ENCODE measurements at regions not wholly inside any gene's neighbourhood (a gene's known extent, or its start where the extent isn't known, plus 50 kb on each side); places are given as distances from the start of the nearest gene placed in this dataset.
"Not testable (repeated sequence)": the region's sequence is repeated elsewhere in the genome, so short reads cannot be mapped to it uniquely, and the experiment has no call there.

DNA sequence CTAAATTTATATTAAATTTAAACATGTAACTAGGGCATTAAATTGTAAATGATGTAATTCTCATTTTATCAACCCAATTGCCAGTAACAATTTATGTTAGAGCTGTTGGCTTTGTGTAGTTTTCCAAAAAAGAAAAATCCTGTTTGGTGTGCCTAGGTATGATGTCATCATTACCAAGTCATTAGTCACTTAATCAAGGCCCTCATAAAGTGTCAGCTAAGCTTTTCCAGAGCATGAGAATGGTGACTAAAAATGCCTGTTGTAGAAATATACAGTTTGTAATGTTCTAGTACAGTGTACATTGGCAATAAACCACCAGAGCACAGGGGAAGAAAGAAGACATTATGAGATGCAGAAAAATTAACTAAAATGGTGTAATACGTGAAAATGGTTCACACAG lies 593.8 kb upstream of the ANKRD30A start:
- no peak overlapping the region for H3K9ac ChIP-seq (ENCODE audit: low read depth in 1 of 2, low read length in 2 of 2)
- no peak overlapping the region for H3K27ac ChIP-seq (ENCODE audit: low read depth in 2 of 2, low read length in 2 of 2)
- no peaks in the 10 kb centered on the region for H3K27me3 ChIP-seq (ENCODE audit: control insufficient read depth in 2 of 2, insufficient read depth in 2 of 2, low read length in 2 of 2)
- no peaks in the 10 kb centered on the region for H3K4me1 ChIP-seq (ENCODE audit: control insufficient read depth in 2 of 2, insufficient read depth in 2 of 2, low read length in 2 of 2)
- H3K9me3 ChIP-seq (ENCODE audit: control insufficient read depth in 2 of 2, low read length in 2 of 2), result peaks cover 0 to 6% of the 10 kb centered on the region in 2 donors
- H3K4me3 ChIP-seq (ENCODE audit: low read length in 2 of 2), result no peak overlapping the region
- H3K36me3 ChIP-seq (ENCODE audit: control insufficient read depth in 2 of 2, insufficient read depth in 2 of 2, low read length in 2 of 2), result no peaks in the 10 kb centered on the region

DNA sequence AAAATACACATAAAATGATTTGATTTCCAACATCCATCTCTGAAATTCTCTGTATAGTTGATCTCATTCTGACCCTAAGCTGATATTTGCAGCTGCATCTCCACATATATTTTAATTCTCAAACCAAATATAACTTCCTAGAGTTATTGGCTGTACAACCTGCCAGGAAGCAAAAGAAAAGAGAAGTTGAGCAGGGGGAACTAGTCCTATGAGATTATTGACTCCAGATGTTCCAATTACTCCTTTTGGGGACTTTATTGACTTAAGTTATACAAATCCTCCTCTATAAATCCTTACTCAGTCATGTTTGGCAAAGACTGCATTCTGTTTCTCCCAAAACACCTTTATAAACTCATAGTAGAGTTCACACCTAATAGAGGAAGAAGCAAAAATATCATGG lies 599.4 kb upstream of the ANKRD30A start:
- no peaks in the 10 kb centered on the region for H3K36me3 ChIP-seq (ENCODE audit: control insufficient read depth in 2 of 2, insufficient read depth in 2 of 2, low read length in 2 of 2)
- no peak overlapping the region for H3K27ac ChIP-seq (ENCODE audit: low read depth in 2 of 2, low read length in 2 of 2)
- no peak overlapping the region for H3K4me3 ChIP-seq (ENCODE audit: low read length in 2 of 2)
- H3K4me1 ChIP-seq (ENCODE audit: control insufficient read depth in 2 of 2, insufficient read depth in 2 of 2, low read length in 2 of 2), result no peaks in the 10 kb centered on the region
- no peaks in the 10 kb centered on the region for H3K27me3 ChIP-seq (ENCODE audit: control insufficient read depth in 2 of 2, insufficient read depth in 2 of 2, low read length in 2 of 2)
- H3K9me3 ChIP-seq (ENCODE audit: control insufficient read depth in 2 of 2, low read length in 2 of 2), result peaks cover 0 to 6% of the 10 kb centered on the region in 2 donors
- no peak overlapping the region for H3K9ac ChIP-seq (ENCODE audit: low read depth in 1 of 2, low read length in 2 of 2)

- not testable (repeated sequence) for H3K9ac ChIP-seq (ENCODE audit: low read depth in 1 of 2, low read length in 2 of 2); H3K36me3 ChIP-seq (ENCODE audit: control insufficient read depth in 2 of 2, insufficient read depth in 2 of 2, low read length in 2 of 2); H3K9me3 ChIP-seq (ENCODE audit: control insufficient read depth in 2 of 2, low read length in 2 of 2); H3K27me3 ChIP-seq (ENCODE audit: control insufficient read depth in 2 of 2, insufficient read depth in 2 of 2, low read length in 2 of 2); H3K27ac ChIP-seq (ENCODE audit: low read depth in 2 of 2, low read length in 2 of 2); H3K4me1 ChIP-seq (ENCODE audit: control insufficient read depth in 2 of 2, insufficient read depth in 2 of 2, low read length in 2 of 2); H3K4me3 ChIP-seq (ENCODE audit: low read length in 2 of 2)
Measured at GRCh38 chr10:36524126-36524525, 601.3 kb upstream of the ANKRD30A start.

GRCh38 chr10:36519909-36520308 lies 605.5 kb upstream of the ANKRD30A start:
- Histone ChIP-seq H3K9me3 (ENCODE audit: control insufficient read depth in 2 of 2, low read length in 2 of 2) (peaks cover 0 to 6% of the 10 kb centered on the region in 2 donors), H3K9ac (ENCODE audit: low read depth in 1 of 2, low read length in 2 of 2) (no peak overlapping the region), H3K36me3 (ENCODE audit: control insufficient read depth in 2 of 2, insufficient read depth in 2 of 2, low read length in 2 of 2) (no peaks in the 10 kb centered on the region), H3K27ac (ENCODE audit: low read depth in 2 of 2, low read length in 2 of 2) (no peak overlapping the region), H3K4me1 (ENCODE audit: control insufficient read depth in 2 of 2, insufficient read depth in 2 of 2, low read length in 2 of 2) (no peaks in the 10 kb centered on the region), H3K4me3 (ENCODE audit: low read length in 2 of 2) (no peak overlapping the region), H3K27me3 (ENCODE audit: control insufficient read depth in 2 of 2, insufficient read depth in 2 of 2, low read length in 2 of 2) (no peaks in the 10 kb centered on the region)

DNA sequence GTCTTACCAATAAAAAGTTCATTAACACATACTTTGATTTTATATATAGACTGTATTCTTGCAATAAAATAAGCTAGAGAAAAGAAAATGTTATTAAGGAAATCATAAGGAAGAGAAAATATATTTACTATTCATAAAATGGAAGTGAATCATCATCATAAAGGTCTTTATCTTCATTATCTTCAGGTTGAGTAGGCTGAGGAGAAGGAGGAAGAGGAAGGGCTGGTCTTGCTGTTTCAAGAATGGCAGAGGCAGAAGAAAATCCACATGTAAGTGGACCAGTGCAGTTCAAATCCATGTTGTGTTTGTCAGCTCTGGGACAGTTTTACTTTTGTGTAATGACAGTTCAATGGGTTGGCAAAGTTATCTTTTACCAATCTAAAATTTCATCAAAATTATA lies 609.1 kb upstream of the ANKRD30A start:
- H3K9me3 ChIP-seq (ENCODE audit: control insufficient read depth in 2 of 2, low read length in 2 of 2), result peaks cover 0 to 6% of the 10 kb centered on the region in 2 donors
- H3K27ac ChIP-seq (ENCODE audit: low read depth in 2 of 2, low read length in 2 of 2), result no peak overlapping the region
- no peaks in the 10 kb centered on the region for H3K36me3 ChIP-seq (ENCODE audit: control insufficient read depth in 2 of 2, insufficient read depth in 2 of 2, low read length in 2 of 2)
- no peaks in the 10 kb centered on the region for H3K27me3 ChIP-seq (ENCODE audit: control insufficient read depth in 2 of 2, insufficient read depth in 2 of 2, low read length in 2 of 2)
- no peaks in the 10 kb centered on the region for H3K4me1 ChIP-seq (ENCODE audit: control insufficient read depth in 2 of 2, insufficient read depth in 2 of 2, low read length in 2 of 2)
- H3K9ac ChIP-seq (ENCODE audit: low read depth in 1 of 2, low read length in 2 of 2), result no peak overlapping the region
- no peak overlapping the region for H3K4me3 ChIP-seq (ENCODE audit: low read length in 2 of 2)

DNA sequence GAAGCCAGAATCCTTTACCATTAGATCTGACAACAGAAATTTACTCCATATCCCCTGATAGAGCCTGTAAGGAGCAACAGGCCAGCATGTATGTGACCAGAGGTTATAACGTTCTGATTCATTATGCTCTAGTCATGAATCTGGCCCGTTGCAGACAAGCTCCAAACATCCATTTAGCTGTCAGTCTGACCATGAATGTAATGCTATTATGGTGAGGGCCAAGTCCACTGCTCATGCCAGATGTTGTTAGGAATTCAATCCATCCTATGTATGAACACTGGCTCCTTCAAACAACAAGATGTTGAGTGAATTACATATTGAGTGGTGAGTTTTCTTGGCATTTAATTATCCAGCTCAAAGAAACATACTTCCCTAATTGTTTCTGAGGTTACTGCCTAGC lies 610.1 kb upstream of the ANKRD30A start:
- no peak overlapping the region for H3K9ac ChIP-seq (ENCODE audit: low read depth in 1 of 2, low read length in 2 of 2)
- peaks cover 0 to 6% of the 10 kb centered on the region in 2 donors for H3K9me3 ChIP-seq (ENCODE audit: control insufficient read depth in 2 of 2, low read length in 2 of 2)
- no peaks in the 10 kb centered on the region for H3K27me3 ChIP-seq (ENCODE audit: control insufficient read depth in 2 of 2, insufficient read depth in 2 of 2, low read length in 2 of 2)
- no peak overlapping the region for H3K27ac ChIP-seq (ENCODE audit: low read depth in 2 of 2, low read length in 2 of 2)
- no peak overlapping the region for H3K4me3 ChIP-seq (ENCODE audit: low read length in 2 of 2)
- no peaks in the 10 kb centered on the region for H3K4me1 ChIP-seq (ENCODE audit: control insufficient read depth in 2 of 2, insufficient read depth in 2 of 2, low read length in 2 of 2)
- no peaks in the 10 kb centered on the region for H3K36me3 ChIP-seq (ENCODE audit: control insufficient read depth in 2 of 2, insufficient read depth in 2 of 2, low read length in 2 of 2)

DNA sequence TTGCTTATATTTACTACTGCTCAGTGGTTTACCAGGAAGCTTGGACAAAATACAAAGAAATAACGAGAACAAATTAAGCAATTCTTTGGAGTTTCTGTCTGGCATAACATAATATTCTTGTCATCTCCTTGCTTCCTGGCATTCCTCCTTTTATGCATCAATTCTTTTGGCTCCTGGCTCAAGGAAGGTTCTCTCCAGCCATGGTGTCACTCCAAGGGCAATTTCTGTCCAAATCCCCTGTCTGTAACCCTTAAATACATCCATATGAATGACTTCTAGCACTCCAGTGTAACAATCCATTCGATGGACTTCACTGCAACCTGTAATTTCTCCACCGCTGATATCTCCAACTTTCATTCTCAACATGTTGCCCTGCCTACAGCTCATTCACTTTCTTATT lies 617.7 kb upstream of the ANKRD30A start:
- Histone ChIP-seq H3K9me3 (ENCODE audit: control insufficient read depth in 2 of 2, low read length in 2 of 2) (no peaks in the 10 kb centered on the region), H3K9ac (ENCODE audit: low read depth in 1 of 2, low read length in 2 of 2) (no peak overlapping the region), H3K27ac (ENCODE audit: low read depth in 2 of 2, low read length in 2 of 2) (no peak overlapping the region), H3K4me1 (ENCODE audit: control insufficient read depth in 2 of 2, insufficient read depth in 2 of 2, low read length in 2 of 2) (no peaks in the 10 kb centered on the region), H3K36me3 (ENCODE audit: control insufficient read depth in 2 of 2, insufficient read depth in 2 of 2, low read length in 2 of 2) (no peaks in the 10 kb centered on the region), H3K27me3 (ENCODE audit: control insufficient read depth in 2 of 2, insufficient read depth in 2 of 2, low read length in 2 of 2) (no peaks in the 10 kb centered on the region), H3K4me3 (ENCODE audit: low read length in 2 of 2) (no peak overlapping the region)

- H3K27ac ChIP-seq (ENCODE audit: low read depth in 2 of 2, low read length in 2 of 2), result no peak overlapping the region
- no peaks in the 10 kb centered on the region for H3K36me3 ChIP-seq (ENCODE audit: control insufficient read depth in 2 of 2, insufficient read depth in 2 of 2, low read length in 2 of 2)
- no peaks in the 10 kb centered on the region for H3K27me3 ChIP-seq (ENCODE audit: control insufficient read depth in 2 of 2, insufficient read depth in 2 of 2, low read length in 2 of 2)
- no peaks in the 10 kb centered on the region for H3K4me1 ChIP-seq (ENCODE audit: control insufficient read depth in 2 of 2, insufficient read depth in 2 of 2, low read length in 2 of 2)
- H3K4me3 ChIP-seq (ENCODE audit: low read length in 2 of 2), result no peak overlapping the region
- H3K9ac ChIP-seq (ENCODE audit: low read depth in 1 of 2, low read length in 2 of 2), result no peak overlapping the region
- H3K9me3 ChIP-seq (ENCODE audit: control insufficient read depth in 2 of 2, low read length in 2 of 2), result no peaks in the 10 kb centered on the region
Measured at GRCh38 chr10:36506697-36507496, 618.5 kb upstream of the ANKRD30A start.

- H3K4me1 ChIP-seq (ENCODE audit: control insufficient read depth in 2 of 2, insufficient read depth in 2 of 2, low read length in 2 of 2), result no peaks in the 10 kb centered on the region
- no peaks in the 10 kb centered on the region for H3K36me3 ChIP-seq (ENCODE audit: control insufficient read depth in 2 of 2, insufficient read depth in 2 of 2, low read length in 2 of 2)
- no peak overlapping the region for H3K4me3 ChIP-seq (ENCODE audit: low read length in 2 of 2)
- H3K27ac ChIP-seq (ENCODE audit: low read depth in 2 of 2, low read length in 2 of 2), result no peak overlapping the region
- no peaks in the 10 kb centered on the region for H3K27me3 ChIP-seq (ENCODE audit: control insufficient read depth in 2 of 2, insufficient read depth in 2 of 2, low read length in 2 of 2)
- H3K9ac ChIP-seq (ENCODE audit: low read depth in 1 of 2, low read length in 2 of 2), result no peak overlapping the region
- H3K9me3 ChIP-seq (ENCODE audit: control insufficient read depth in 2 of 2, low read length in 2 of 2), result no peaks in the 10 kb centered on the region
Measured at GRCh38 chr10:36506261-36506660, 619.1 kb upstream of the ANKRD30A start.

GRCh38 chr10:36504758-36505157 lies 620.6 kb upstream of the ANKRD30A start:
- H3K36me3 ChIP-seq (ENCODE audit: control insufficient read depth in 2 of 2, insufficient read depth in 2 of 2, low read length in 2 of 2), result no peaks in the 10 kb centered on the region
- no peaks in the 10 kb centered on the region for H3K4me1 ChIP-seq (ENCODE audit: control insufficient read depth in 2 of 2, insufficient read depth in 2 of 2, low read length in 2 of 2)
- H3K9me3 ChIP-seq (ENCODE audit: control insufficient read depth in 2 of 2, low read length in 2 of 2), result no peaks in the 10 kb centered on the region
- no peak overlapping the region for H3K27ac ChIP-seq (ENCODE audit: low read depth in 2 of 2, low read length in 2 of 2)
- no peaks in the 10 kb centered on the region for H3K27me3 ChIP-seq (ENCODE audit: control insufficient read depth in 2 of 2, insufficient read depth in 2 of 2, low read length in 2 of 2)
- no peak overlapping the region for H3K4me3 ChIP-seq (ENCODE audit: low read length in 2 of 2)
- H3K9ac ChIP-seq (ENCODE audit: low read depth in 1 of 2, low read length in 2 of 2), result no peak overlapping the region
